Adipocyte (in vitro differentiated cells): ENCODE measurements at regions not wholly inside any gene's neighbourhood (a gene's known extent, or its start where the extent isn't known, plus 50 kb on each side); places are given as distances from the start of the nearest gene placed in this dataset.

Experiments used
- DNase-seq: peaks from one replicate; pipeline ENCODE4 v3.0.0-alpha.2; 2015; ENCODE audit warnings: low read depth
- H3K27me3 ChIP-seq: replicated peaks from 2 replicates; pipeline ENCODE4 v1.7.0; 2013; ENCODE audit warnings: mild to moderate bottlenecking, low read length, moderate library complexity; ENCODE audit not compliant: control insufficient read depth, insufficient read depth
- H3K36me3 ChIP-seq: 2 replicates; pipeline ENCODE4 v1.7.0; 2013; ENCODE audit warnings: low read length, mild to moderate bottlenecking, moderate library complexity; ENCODE audit not compliant: control insufficient read depth, insufficient read depth, severe bottlenecking
- H3K4me1 ChIP-seq: 2 replicates; pipeline ENCODE4 v1.7.0; 2013; ENCODE audit warnings: mild to moderate bottlenecking, low read length, moderate library complexity; ENCODE audit not compliant: control insufficient read depth, insufficient read depth
- H3K4me3 ChIP-seq: 2 replicates; pipeline ENCODE4 v1.7.0; 2013; ENCODE audit warnings: mild to moderate bottlenecking, low read length, moderate library complexity
- H3K9ac ChIP-seq: 2 replicates; pipeline ENCODE4 v1.7.0; 2013; ENCODE audit warnings: mild to moderate bottlenecking, low read length, moderate library complexity
- H3K9me3 ChIP-seq: 2 replicates; pipeline ENCODE4 v1.7.0; 2013; ENCODE audit warnings: mild to moderate bottlenecking, low read length, moderate library complexity; ENCODE audit not compliant: control insufficient read depth

- Histone ChIP-seq H3K9ac (no peak overlapping the region), H3K4me3 (no peak overlapping the region), H3K27me3 (no peaks in the 10 kb centered on the region), H3K9me3 (no peaks in the 10 kb centered on the region), H3K4me1 (no peaks in the 10 kb centered on the region), H3K36me3 (no peaks in the 10 kb centered on the region)
- DNase-seq, result no peak
These were observed 207.5 kb upstream of the IRX2 start for GRCh38 chr5:2958976-2959375.

- DNase-seq, result no peak
- Histone ChIP-seq H3K4me3 (no peak overlapping the region), H3K4me1 (no peaks in the 10 kb centered on the region), H3K36me3 (no peaks in the 10 kb centered on the region), H3K9ac (no peak overlapping the region), H3K9me3 (peaks cover 6% of the 10 kb centered on the region), H3K27me3 (no peaks in the 10 kb centered on the region)
These were observed 197.4 kb upstream of the IRX2 start for GRCh38 chr5:2948875-2949274.

GRCh38 chr5:2946315-2946714 is 194.8 kb upstream of the IRX2 start:
- Histone ChIP-seq H3K9ac (no peak overlapping the region), H3K9me3 (peaks cover 16% of the 10 kb centered on the region), H3K4me3 (no peak overlapping the region), H3K27me3 (no peaks in the 10 kb centered on the region), H3K36me3 (no peaks in the 10 kb centered on the region), H3K4me1 (no peaks in the 10 kb centered on the region)
- no peak for DNase-seq

- Histone ChIP-seq H3K27me3 (no peaks in the 10 kb centered on the region), H3K9ac (no peak overlapping the region), H3K9me3 (peaks cover 9% of the 10 kb centered on the region), H3K4me1 (no peaks in the 10 kb centered on the region), H3K4me3 (no peak overlapping the region), H3K36me3 (no peaks in the 10 kb centered on the region)
- DNase-seq, result no peak
These were observed 184.9 kb upstream of the IRX2 start for GRCh38 chr5:2936413-2936812.

GRCh38 chr5:2929779-2930178 is 178.3 kb upstream of the IRX2 start:
- Histone ChIP-seq H3K4me3 (no peak overlapping the region), H3K9ac (no peak overlapping the region), H3K36me3 (no peaks in the 10 kb centered on the region), H3K27me3 (no peaks in the 10 kb centered on the region), H3K9me3 (peaks cover 7% of the 10 kb centered on the region), H3K4me1 (no peaks in the 10 kb centered on the region)
- DNase-seq, result no peak

- Histone ChIP-seq H3K9me3 (peaks cover 14% of the 10 kb centered on the region), H3K4me1 (no peaks in the 10 kb centered on the region), H3K4me3 (no peak overlapping the region), H3K9ac (no peak overlapping the region), H3K36me3 (no peaks in the 10 kb centered on the region), H3K27me3 (no peaks in the 10 kb centered on the region)
- no peak for DNase-seq
These were observed 170.2 kb upstream of the IRX2 start for GRCh38 chr5:2921651-2922050.

- no peak for DNase-seq
- Histone ChIP-seq H3K4me1 (no peaks in the 10 kb centered on the region), H3K9me3 (peaks cover 14% of the 10 kb centered on the region), H3K27me3 (no peaks in the 10 kb centered on the region), H3K4me3 (no peak overlapping the region), H3K36me3 (no peaks in the 10 kb centered on the region), H3K9ac (no peak overlapping the region)
These were observed 169.7 kb upstream of the IRX2 start for GRCh38 chr5:2921176-2921575.

GRCh38 chr5:2920312-2920711 is 168.8 kb upstream of the IRX2 start:
- DNase-seq, result no peak
- Histone ChIP-seq H3K36me3 (no peaks in the 10 kb centered on the region), H3K9me3 (peaks cover 14% of the 10 kb centered on the region), H3K9ac (no peak overlapping the region), H3K4me1 (no peaks in the 10 kb centered on the region), H3K27me3 (no peaks in the 10 kb centered on the region), H3K4me3 (no peak overlapping the region)

- no peak for DNase-seq
- no peak overlapping the region for H3K4me3 ChIP-seq
- no peaks in the 10 kb centered on the region for H3K4me1 ChIP-seq
- H3K27me3 ChIP-seq, result no peaks in the 10 kb centered on the region
- no peaks in the 10 kb centered on the region for H3K36me3 ChIP-seq
- peaks cover 14% of the 10 kb centered on the region for H3K9me3 ChIP-seq
- no peak overlapping the region for H3K9ac ChIP-seq
These were observed 168.0 kb upstream of the IRX2 start for GRCh38 chr5:2919310-2920018.

- peaks cover 8% of the 10 kb centered on the region for H3K9me3 ChIP-seq
- no peaks in the 10 kb centered on the region for H3K36me3 ChIP-seq
- H3K9ac ChIP-seq, result no peak overlapping the region
- DNase-seq, result no peak
- H3K27me3 ChIP-seq, result no peaks in the 10 kb centered on the region
- H3K4me1 ChIP-seq, result no peaks in the 10 kb centered on the region
- H3K4me3 ChIP-seq, result no peak overlapping the region
These were observed 166.0 kb upstream of the IRX2 start for GRCh38 chr5:2917524-2917923.

GRCh38 chr5:2917093-2917492 is 165.6 kb upstream of the IRX2 start:
- H3K9ac ChIP-seq, result no peak overlapping the region
- no peaks in the 10 kb centered on the region for H3K27me3 ChIP-seq
- H3K36me3 ChIP-seq, result no peaks in the 10 kb centered on the region
- DNase-seq, result no peak
- no peaks in the 10 kb centered on the region for H3K4me1 ChIP-seq
- H3K9me3 ChIP-seq, result peaks cover 8% of the 10 kb centered on the region
- H3K4me3 ChIP-seq, result no peak overlapping the region

GRCh38 chr5:2916076-2916682 is 164.7 kb upstream of the IRX2 start:
- Histone ChIP-seq H3K36me3 (no peaks in the 10 kb centered on the region), H3K9ac (no peak overlapping the region), H3K4me1 (no peaks in the 10 kb centered on the region), H3K27me3 (no peaks in the 10 kb centered on the region), H3K4me3 (no peak overlapping the region), H3K9me3 (peaks cover 8% of the 10 kb centered on the region)
- no peak for DNase-seq
